Cerebellar nuclear complex (tissue), 1 donor: ENCODE measurements at regions not wholly inside any gene's neighbourhood (a gene's known extent, or its start where the extent isn't known, plus 50 kb on each side); places are given as distances from the start of the nearest gene placed in this dataset.
"Not testable (repeated sequence)": the region's sequence is repeated elsewhere in the genome, so short reads cannot be mapped to it uniquely, and the experiment has no call there.

Experiments
- DNase-seq, 2 experiments: peaks; one replicate each; lab custom pipeline; 2025; lab: John Stamatoyannopoulos, UW

DNA sequence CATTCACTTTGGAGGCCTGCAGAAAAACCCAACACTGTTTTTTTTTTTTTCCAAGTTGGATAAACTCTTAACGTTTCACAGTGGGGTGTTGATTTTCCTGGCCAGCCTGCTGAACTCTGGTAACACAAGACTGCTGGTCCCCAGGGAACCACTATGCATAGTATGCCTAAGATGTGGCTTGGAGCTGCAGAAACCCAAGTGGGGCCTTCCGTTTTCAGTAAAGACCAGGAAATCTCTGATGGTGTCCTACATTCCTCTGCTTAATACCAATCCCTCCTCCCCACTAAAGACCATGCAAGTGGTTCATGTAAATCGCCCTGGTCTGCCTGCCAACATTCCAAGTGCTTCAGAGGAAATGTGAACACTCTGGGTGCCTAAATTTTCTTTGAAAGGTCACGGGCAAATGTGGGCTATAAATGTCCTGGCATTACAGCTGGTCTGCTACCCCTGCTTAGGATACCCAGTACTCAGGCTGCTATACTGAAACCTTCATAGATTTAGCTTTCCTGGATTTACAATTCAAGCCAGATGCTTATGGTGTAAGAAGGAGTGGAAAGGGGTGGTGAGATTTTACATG is 615.4 kb downstream of the MAFB start:
- DNase-seq, result no peak

DNA sequence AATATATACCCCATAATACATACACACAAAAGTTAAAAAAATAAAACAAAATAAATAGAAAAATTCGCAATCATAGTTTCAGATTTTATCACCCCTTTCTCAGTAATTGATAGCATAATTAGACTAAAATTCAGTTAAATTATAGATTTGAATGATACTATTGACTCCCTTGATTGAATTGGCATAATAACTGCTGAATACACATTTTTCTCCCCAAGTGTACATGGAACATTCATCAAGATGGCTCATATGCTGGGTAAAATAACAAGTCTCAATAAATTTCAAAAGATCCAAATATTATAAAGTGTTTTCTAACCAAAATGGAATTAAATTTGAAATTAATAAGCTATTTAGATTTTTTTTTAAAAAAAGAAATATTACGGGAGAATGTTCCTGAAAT is 616.1 kb downstream of the MAFB start:
- DNase-seq, result no peak

DNA sequence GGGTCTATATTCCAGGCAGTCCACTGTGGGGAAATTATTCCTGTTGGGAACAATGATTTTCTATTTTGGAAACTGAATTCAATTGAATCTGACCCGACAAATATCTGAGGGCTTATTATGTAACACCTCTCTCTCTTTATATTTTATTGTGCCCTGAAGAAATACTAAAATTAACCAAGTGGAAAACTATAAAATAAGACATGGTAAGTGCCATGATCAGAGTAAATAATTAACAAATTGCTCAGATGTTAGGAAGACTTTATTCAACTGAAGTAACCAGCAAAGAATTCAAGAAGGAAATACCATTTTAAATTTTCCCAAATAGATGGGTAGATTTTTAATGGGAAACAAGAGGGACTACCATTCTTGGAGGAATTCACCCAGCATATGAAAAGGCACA is 632.9 kb downstream of the MAFB start:
- DNase-seq, result no peak

DNA sequence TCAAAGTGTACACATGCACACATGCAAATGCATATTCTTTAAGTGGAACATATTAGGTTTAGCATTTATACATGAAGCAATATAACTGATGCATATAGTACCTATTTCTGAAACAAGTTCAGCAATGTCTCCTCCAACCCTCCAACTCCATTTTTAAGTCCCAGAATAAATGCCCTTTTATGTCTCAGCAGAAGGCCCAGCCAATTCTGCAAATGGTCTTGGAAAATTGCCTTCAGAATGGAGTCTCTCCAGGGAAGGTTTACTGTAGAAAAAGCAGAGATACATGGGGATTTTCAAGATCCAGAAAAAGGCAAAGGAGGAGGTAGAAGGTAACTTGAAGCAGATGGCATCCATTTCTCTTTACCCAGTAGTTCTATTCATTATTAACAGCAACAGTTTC is 633.3 kb downstream of the MAFB start:
- DNase-seq, result no peak

DNA sequence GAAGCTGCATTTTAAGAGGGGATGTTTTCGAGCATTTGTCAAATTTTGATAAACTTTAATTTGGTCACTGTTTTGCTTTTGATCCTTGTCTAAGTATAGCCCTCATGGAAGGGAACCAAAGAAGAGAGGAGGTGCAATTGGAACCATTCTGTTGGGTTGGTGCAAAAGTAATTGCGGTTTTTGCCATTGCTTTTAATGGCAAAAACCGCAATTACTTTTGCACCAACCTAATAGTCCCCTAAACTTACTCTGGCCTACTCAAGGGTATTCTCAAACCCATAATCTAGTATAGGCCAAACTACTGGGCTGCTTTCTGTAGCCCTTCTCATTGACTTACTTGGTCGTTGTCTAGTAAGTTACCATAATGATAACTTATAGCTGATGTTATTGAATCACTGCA is 634.7 kb downstream of the MAFB start:
- DNase-seq, result no peak

DNA sequence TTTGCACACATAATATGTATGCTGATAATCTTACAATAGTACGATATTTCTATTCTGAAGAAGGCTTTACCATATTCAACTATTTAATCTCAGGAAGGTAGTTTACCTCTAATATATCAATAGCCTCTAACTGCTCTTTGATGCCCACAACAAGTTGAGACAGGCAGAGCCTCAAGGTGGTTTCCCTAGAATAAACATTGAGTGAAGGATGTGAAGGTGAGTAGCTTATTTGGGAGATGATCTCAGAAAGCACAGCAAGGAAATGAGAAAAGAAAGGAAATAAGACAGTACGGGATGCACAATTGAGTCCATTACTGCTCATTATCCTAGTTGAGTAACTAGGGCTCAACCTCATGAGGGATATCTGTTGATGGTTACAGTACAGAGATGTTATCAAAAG is 638.4 kb downstream of the MAFB start:
- no peak for DNase-seq

DNA sequence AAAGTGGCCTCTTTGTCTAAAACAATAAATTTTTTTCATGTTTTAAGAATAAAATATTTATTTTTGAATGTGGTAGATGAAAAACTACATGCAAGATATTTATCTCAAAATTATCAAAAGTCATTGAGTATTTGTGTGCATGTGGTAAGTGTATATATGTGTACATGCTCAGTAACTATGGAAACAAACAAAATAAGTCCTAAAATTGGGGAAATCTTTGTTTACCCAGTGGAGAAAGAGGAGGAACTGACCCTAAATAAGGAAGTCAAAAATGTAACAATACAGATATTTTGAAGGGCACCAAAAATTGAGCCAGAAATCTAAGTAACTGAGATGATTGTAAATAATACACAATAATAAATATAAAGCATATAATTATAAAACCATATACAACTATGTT is 639.2 kb downstream of the MAFB start:
- no peak for DNase-seq

DNA sequence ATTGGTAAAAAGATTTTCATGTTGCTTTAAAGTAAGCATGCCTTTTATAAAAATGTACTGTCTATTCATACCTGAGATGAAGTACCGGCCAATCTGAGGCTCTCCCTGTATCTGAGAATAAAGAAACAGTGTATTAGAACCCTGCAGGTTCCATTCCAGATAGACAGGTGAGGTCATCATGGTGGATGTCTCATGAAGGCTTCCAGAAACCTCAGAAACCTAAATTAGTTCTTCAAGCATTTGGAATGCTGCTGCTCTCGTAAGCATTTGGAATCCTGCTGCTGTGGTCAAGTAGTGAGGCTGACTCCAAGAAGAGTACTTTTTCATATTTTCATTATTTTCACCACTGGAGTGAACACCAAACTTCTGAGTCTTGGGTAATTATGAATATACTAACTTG is 642.3 kb downstream of the MAFB start:
- no peak for DNase-seq

DNA sequence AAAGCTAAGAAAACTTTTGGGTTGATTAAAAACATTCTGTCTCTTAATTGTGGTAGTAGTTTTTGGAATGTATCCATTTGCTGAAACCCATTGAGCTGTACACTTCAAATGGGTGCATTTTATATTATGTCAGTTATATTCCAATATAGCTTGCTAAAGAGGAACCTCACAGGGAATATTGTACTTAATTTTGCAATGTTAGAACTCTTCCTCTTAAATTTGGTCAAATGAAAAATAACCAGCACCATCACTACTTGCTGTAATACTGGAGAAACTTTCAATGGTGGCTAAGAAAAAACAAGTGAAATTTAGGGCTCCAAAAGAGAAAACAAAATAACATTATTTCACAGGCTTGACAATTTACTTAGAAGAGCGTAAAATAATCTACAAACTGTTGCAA is 651.5 kb downstream of the MAFB start:
- no peak for DNase-seq

DNA sequence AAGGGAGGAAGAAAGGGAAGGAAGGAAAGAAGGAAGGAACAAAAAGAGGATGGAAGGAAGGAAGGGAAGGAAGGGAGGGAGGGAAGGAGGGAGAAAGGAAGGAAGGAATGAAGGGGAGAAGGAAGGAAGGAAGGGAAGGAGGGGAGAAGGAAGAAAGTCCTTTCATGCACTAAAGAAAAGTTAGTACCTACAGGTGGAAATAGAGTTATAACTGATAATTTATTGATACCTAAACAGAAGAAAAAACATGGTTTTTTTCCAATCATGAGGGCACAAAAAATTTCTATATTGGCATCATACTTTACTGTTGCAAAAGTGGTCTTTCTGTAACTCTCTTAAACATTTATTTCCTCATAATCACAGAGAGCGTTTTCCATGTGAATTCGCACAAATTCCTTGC is 659.4 kb downstream of the MAFB start:
- no peak for DNase-seq

DNA sequence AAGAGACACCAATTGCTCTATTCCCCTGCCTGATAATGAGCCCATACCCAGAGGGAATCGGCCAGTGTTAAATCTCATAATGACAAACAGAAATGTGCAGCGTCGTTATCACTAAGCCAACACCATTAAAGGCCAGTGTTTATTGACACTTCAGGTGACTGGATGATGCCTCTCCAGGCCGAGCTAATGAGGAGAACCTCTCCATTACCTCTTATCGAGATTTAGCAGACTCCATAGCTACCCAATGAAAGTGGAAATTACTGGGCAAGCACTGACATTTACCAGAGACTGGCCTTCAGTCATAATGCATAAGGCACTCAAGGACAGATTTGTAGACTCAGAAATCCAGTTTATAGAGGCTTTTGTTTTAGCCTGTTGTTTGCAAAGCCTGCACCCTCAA is 669.5 kb downstream of the MAFB start:
- DNase-seq, result no peak

DNA sequence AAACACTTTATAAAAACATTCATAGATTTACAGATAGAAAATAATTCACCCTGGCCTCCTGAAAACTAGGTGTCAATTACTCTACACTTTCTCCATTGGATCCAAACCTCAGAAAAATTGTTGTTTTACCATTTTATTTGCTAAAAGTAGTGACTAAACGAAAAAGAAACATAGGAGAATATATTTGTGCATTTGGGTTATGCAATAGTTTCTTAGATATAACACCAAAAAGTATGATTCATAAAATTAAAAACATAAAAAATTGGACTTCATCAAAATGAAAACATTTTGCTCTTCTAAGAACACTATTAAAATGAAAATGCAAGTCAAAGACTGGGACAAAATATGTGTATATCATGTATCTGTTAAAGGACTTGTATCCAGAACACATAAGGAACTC is 671.3 kb downstream of the MAFB start:
- DNase-seq, result no peak

DNA sequence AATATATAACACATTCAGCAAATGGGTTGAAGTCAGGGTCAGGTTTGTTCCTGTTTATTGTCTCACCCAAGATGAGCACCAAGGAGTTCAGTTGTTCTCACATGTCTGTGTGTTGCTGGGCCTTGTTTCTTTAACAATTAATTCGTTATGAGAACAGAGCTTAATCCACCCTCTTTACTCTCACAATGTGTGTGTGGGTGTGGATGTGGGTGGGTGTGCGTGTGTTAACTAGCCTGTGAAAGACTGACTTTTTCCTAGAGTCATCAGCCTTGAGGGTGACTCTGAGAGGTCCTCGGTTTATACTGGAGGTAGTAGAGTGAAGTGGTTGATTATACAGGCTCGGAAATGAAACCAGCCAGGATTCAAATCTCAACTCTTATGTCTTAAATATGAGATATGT is 672.1 kb downstream of the MAFB start:
- no peak for DNase-seq

DNA sequence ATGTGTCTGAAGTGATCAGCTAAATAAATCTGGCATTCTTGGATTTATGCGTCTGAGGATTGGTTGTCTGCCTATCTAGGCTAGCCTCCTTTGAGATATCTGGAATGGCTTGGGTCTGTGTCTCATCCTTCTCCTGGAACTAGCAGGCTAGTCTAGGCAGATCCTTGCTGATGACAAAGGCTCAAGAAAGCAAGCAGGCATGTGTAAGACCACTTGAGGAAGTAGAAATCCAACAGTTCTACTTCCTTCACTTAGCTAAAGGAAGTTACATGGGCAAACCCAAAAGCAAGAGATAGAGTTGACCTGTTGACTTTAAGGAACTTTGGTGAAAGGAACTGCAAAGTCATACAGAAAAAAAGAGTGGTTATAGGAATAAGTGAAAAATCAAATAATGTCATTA is 672.6 kb downstream of the MAFB start:
- DNase-seq, result no peak

DNA sequence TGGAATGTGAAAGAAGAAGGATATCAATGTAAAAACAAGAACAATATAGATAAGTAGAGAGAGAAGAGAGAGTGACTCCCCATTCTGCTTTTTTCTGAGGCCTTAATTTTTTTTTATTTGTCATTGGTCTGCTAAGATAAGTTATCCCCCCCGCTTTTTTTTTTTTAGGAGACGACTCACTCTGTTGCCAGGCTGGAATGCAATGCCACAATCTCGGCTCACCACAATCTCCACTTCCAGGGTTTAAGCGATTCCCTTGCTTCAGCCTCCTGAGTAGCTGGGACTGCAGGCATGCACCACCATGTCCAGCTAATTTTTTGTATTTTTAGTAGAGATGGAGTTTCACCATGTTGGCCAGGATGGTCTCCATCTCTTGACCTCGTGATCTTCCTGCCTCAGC is 677.0 kb downstream of the MAFB start:
- DNase-seq, result not testable (repeated sequence)

DNA sequence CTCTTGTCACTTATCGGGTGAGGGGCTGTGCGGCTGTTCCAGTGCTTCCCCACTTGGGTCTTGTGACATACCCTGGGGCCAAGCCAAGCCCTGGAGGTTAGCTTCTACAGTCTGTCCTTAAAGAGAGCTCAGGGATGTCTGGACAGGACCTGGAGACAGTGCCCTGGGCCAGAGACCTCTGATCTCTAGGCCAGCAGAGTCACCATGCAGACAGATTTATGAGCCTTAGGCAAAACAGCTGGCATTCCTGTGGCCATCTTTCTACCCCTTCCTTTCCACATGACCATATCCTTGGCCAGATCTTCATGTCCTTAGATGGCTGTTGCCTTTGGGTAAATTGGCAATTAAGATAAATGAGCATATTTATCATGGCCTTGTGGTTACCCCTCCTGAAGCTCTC is 678.6 kb downstream of the MAFB start:
- DNase-seq, result no peak

DNA sequence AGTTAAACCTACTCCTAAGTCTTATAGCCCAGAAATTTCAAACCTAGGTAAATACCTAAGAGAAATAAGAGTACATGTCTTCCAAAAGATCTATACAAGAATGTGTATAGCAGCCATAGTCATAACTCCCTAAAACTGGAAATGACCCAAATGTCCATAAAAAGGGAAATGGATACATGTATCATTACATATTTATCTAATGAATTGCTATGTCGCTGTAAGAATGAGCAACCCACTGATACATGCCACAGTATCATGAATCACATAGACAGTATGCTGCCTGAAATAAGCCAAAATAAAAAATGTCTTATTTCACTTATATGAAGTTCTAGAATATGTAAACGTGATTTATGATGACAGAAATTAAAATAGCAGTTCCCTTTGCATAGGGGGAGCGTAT is 679.5 kb downstream of the MAFB start:
- DNase-seq, result no peak

DNA sequence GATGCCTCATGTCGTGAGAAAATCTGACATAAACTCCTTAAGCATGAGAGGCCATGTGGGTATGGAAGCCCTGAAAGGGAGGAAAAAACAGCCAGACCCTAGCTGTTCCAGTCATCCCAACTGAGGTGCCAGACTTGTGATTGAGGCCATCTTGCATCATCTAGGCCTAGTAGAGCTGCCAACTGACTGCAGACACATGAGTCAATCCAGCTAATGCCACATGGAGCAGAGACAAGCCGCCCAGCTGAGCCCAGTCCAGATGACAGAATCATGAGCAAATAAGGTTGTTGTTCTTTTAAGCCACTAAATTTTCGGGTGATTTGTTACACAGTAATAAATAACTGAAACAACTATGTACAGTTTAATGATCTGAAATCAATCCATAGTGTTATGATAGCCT is 680.9 kb downstream of the MAFB start:
- no peak for DNase-seq

DNA sequence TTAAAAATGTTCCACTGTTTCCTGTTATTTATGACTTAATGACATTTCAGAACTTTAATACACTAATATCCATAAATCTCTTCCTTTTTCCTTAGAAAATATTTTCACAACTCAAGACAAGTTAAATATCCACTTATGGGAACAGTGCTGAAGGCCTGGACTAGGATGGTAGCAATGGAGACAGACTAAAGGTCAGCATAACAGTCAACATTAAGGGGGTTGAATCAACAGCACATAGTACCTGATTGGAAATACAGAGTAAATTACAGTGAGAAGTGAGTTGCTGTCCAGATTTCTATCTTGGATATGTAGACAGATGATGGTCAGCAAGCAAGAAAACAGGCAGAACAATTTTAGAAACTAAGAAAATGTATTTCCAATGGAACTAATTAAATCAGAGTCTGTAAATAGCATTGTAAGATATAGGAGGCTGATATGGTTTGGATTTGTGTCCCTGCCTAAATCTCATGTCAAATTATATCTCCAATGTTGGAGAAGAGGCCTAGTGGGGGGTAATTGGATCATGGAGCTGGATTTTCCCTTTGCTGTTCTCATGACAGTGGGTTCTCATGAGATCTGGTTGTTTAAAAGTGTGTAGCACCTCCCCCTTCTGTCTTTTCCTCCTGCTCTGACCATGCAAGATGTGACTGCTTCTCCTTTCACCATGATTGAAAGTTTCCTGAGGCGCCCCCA is 682.7 kb downstream of the MAFB start:
- no peak for DNase-seq

DNA sequence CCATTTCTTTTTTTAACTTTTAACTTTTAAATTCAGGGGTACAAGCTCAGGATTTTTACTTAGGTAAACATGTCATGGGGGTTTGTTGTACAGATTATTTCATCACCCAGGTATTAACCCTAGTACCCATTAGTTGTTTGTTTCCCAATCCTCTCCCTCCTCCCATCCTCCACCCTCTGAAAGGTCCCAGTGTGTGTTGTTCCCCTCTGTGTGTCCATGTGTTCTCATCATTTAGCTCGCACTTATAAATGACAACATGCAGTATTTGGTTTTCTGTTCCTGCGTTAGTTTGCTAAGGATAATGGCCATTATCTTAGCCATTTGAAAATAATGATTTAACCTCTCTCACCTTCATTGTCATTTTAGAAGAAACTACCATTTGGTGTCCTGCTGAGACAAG is 684.9 kb downstream of the MAFB start:
- DNase-seq, result not testable (repeated sequence)

DNA sequence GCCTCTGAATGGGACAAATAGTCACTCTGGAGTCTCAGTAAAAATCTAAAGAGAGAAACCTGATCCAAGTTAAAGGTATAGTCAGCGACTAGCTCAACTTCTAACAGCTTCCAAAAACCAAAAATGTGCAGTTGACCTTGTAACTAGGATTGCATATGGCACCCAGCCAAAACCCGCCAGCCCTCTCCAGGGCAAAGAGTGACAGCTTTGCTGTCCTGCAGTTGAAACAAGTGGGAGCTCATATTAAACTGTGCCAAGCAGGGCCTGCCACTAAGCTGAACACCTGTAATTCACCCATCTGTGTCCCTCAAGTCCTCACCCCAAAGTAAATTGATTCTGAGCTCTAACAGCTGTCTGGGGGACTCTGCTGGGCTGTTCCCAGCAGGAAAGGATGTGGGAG is 695.3 kb downstream of the MAFB start:
- DNase-seq, result no peak

DNA sequence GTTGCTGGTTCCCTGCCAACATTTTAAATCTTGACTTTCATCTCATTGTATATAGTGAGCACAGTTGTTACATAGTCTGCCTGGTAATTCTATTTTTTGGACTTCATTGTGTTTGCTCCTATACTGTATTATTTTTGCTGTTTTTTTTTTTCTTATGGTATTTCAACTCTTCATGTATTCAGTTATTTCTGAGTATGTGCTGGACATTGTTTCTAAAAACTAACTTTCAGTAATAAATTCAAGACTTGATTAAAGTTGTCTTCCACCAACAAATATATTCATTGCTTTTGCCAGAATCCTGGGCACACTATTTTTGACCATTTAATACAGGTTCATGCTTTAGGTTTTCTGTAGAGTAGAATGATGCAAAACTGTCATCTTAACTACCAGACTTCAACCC is 698.3 kb downstream of the MAFB start:
- no peak for DNase-seq

DNA sequence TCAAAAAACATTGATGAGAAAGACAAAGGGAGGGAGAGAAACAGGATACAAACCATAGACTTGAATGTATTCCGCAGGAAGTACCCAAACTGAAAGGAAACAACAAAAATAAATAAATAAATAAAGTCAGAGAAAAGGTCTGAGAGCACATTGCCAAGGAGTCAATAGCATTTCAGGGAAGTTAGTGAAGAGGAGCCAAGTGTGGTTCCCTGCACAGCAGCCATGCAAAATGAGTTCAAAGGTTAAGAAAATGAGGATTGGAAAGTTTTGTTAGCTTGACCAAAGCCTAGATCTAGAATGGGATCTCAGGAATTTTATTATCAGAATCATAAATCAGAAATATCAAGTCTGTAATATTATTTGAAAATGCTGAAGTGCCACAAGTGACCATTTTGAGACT is 700.0 kb downstream of the MAFB start:
- DNase-seq, result no peak

DNA sequence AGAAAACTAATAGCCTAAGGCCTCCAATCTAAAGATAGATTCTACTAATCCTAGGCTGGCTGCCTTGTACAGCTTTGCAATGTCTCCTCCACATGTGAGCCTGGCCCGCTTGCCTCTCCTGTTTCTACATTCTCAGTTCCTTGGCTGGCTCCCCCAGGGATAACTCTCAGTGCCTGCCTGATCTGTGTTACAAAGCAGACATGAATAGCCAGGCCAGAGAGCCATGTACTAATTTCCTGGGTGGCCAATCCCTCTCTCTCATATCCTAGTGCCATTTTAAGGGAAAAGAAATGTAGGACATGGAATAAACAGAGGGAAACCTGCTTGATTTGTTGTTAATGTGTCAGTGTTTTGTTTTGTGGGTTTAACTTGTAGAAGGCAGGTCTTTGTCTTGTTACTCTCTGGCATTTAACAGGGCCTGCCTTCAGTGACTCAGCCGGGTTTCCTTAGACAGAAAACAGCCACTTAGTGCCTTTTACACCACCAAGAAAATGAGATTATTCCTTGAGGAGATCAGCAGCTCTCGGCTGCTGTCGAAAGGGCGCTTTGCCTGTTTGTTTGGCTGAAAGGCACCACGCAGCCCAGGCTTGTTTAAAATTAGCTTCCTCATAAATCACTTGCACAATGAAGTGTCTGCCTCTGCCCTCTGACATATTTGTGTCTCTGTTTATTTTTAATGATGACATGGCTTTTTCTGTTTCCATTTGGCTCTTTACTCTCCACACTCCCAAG is 702.7 kb downstream of the MAFB start:
- no peak for DNase-seq
